HL-60 (cell line): ENCODE measurements at regions not wholly inside any gene's neighbourhood (a gene's known extent, or its start where the extent isn't known, plus 50 kb on each side); places are given as distances from the start of the nearest gene placed in this dataset.

Experiments
- CTCF ChIP-seq: IDR thresholded peaks from one replicate; pipeline ENCODE4 v1.5.1; 2011; ENCODE audit warnings: low read length, control low read depth, inconsistent platforms; ENCODE audit not compliant: insufficient read depth
- GABPA ChIP-seq: IDR thresholded peaks from 2 replicates; pipeline ENCODE4 v1.6.1; 2012; ENCODE audit warnings: low read depth
- POLR2AphosphoS5 ChIP-seq: IDR thresholded peaks from 2 replicates; pipeline ENCODE4 v1.6.1; 2012; ENCODE audit warnings: low read depth
- REST ChIP-seq: IDR thresholded peaks from 2 replicates; pipeline ENCODE4 v1.6.1; 2012; ENCODE audit warnings: low read depth; ENCODE audit not compliant: insufficient replicate concordance
- SPI1 ChIP-seq: IDR thresholded peaks from 2 replicates; pipeline ENCODE4 v1.6.1; 2012; ENCODE audit warnings: low read depth, mild to moderate bottlenecking, borderline replicate concordance

GRCh38 chr13:74641586-74641985 is 507.4 kb upstream of the KLF12 start:
- no peak for TF ChIP-seq CTCF
- no peak for TF ChIP-seq GABPA
- no peak for TF ChIP-seq POLR2AphosphoS5
- TF ChIP-seq SPI1, result no peak
- TF ChIP-seq REST, result no peak
